ENCODE measurements at regions not wholly inside any gene's neighbourhood (a gene's known extent, or its start where the extent isn't known, plus 50 kb on each side); places are given as distances from the start of the nearest gene placed in this dataset.

DNA sequence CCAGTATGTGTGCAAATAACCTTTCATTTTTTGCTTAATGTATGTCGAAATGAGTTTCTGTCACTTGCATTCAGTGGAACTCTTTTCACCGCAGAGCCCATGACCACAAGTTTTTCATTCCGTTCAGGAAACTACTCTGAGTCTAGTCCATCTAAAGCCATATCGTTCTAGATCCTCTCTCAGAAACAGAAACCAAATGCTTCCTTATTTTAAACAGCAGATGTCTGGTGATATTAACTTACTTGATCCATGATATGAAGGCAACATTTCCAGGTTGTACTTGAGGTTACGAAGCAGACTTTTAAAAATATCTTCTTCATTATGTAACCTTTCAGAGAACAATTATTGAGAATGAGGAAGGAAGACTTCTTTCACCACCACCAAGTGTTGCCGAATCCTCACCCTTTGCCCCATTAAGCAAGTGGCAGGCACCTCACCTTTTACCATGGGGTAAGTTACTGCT is 72.4 kb upstream of the GNAQ start:
- no peak for DNase-seq
- H3K4me3 Mint-ChIP-seq (ENCODE audit: unreplicated experiment): no peak overlapping the region
- H3K4me1 ChIP-seq: no peaks in the 10 kb centered on the region
- ChIA-PET CTCF (no interaction called here), POLR2A (no interaction called here)
- no peak overlapping the region for H3K27ac Mint-ChIP-seq (ENCODE audit: unreplicated experiment)
- no peaks in the 10 kb centered on the region for H3K4me1 Mint-ChIP-seq (ENCODE audit: low read depth, unreplicated experiment)
- no peaks in the 10 kb centered on the region for H3K27me3 ChIP-seq (replicated peaks; ENCODE audit: control insufficient read depth, insufficient read depth, low read length)
- no peaks in the 10 kb centered on the region for H3K9me3 Mint-ChIP-seq (ENCODE audit: unreplicated experiment)
- BruUV-seq (replicated peaks): no TSS peak
- TF ChIP-seq, protein P1, sequence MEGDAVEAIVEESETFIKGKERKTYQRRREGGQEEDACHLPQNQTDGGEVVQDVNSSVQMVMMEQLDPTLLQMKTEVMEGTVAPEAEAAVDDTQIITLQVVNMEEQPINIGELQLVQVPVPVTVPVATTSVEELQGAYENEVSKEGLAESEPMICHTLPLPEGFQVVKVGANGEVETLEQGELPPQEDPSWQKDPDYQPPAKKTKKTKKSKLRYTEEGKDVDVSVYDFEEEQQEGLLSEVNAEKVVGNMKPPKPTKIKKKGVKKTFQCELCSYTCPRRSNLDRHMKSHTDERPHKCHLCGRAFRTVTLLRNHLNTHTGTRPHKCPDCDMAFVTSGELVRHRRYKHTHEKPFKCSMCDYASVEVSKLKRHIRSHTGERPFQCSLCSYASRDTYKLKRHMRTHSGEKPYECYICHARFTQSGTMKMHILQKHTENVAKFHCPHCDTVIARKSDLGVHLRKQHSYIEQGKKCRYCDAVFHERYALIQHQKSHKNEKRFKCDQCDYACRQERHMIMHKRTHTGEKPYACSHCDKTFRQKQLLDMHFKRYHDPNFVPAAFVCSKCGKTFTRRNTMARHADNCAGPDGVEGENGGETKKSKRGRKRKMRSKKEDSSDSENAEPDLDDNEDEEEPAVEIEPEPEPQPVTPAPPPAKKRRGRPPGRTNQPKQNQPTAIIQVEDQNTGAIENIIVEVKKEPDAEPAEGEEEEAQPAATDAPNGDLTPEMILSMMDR (IDR thresholded peaks at IDR 0.05; ENCODE audit: insufficient read depth in 1 of 2, low read depth in 1 of 2, low read length in 1 of 2, severe bottlenecking in 1 of 2, unreplicated experiment in 1 of 2): no peak
- no peaks in the 10 kb centered on the region for H3K9me3 ChIP-seq
- H3K36me3 Mint-ChIP-seq (ENCODE audit: insufficient read depth, unreplicated experiment): no peaks in the 10 kb centered on the region
- H3K36me3 ChIP-seq (ENCODE audit: control insufficient read depth, insufficient read depth, low read length): no peaks in the 10 kb centered on the region
- intact Hi-C loops (cut with micrococcal nuclease; ENCODE audit: unreplicated experiment): no loop called here
- peaks cover 2% of the 10 kb centered on the region for H3K27me3 Mint-ChIP-seq (ENCODE audit: insufficient read depth, unreplicated experiment)
- H3K4me3 ChIP-seq (ENCODE audit: low read depth, low read length): no peak overlapping the region

DNA sequence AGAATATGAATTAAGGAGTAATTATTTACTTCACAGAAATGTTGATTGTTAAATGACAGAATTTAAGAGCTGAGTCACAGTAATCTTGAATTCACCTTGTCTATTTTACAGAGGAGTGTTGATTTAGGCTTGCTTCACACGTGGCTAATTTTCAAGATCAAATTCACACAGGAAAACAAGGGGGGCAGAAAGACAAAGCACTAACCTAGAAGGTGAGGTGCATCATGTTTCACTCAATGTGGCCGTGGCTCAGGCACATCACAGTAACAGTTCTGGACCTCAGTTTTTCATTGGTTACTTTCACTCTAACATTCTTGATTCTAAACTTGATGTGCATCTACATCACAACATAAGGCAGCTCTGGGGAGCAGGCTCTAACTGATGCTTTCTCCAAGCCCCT is 69.6 kb upstream of the GNAQ start:
- H3K36me3 Mint-ChIP-seq (ENCODE audit: insufficient read depth, unreplicated experiment): no peaks in the 10 kb centered on the region
- H3K4me3 ChIP-seq (ENCODE audit: low read depth, low read length): no peak overlapping the region
- peaks cover 5% of the 10 kb centered on the region for H3K27me3 Mint-ChIP-seq (ENCODE audit: insufficient read depth, unreplicated experiment)
- no peak overlapping the region for H3K4me3 Mint-ChIP-seq (ENCODE audit: unreplicated experiment)
- H3K27me3 ChIP-seq (replicated peaks; ENCODE audit: control insufficient read depth, insufficient read depth, low read length): no peaks in the 10 kb centered on the region
- intact Hi-C loops (cut with micrococcal nuclease; ENCODE audit: unreplicated experiment): no loop called here
- TF ChIP-seq, protein P1 (IDR thresholded peaks at IDR 0.05; ENCODE audit: insufficient read depth in 1 of 2, low read depth in 1 of 2, low read length in 1 of 2, severe bottlenecking in 1 of 2, unreplicated experiment in 1 of 2): no peak
- H3K36me3 ChIP-seq (ENCODE audit: control insufficient read depth, insufficient read depth, low read length): no peaks in the 10 kb centered on the region
- CTCF ChIA-PET: no interaction called here
- POLR2A ChIA-PET: no interaction called here
- H3K4me1 Mint-ChIP-seq (ENCODE audit: low read depth, unreplicated experiment): no peaks in the 10 kb centered on the region
- H3K27ac Mint-ChIP-seq (ENCODE audit: unreplicated experiment): no peak overlapping the region
- no peaks in the 10 kb centered on the region for H3K9me3 ChIP-seq
- no peaks in the 10 kb centered on the region for H3K4me1 ChIP-seq
- H3K9me3 Mint-ChIP-seq (ENCODE audit: unreplicated experiment): no peaks in the 10 kb centered on the region
- DNase-seq: no peak
- BruUV-seq (replicated peaks): no TSS peak

DNA sequence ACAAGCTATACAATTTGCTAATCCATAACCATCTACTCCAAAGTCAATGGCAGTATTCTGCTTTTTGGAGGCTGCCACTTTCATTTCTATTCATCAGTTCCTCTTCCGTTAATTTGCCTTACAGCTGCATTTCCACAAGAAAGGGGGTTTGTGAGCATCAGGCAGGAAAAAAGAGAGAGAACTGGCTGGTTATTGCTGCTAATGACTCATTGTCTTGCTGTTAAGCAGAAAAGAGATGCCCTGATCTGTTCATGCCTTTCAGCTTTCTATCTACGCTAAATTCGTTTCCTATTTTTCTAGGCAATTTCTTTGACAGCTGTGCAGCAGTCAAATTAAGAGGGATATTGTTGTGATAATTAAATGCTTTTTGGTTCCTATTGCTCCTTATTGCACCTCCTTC is 65.9 kb upstream of the GNAQ start:
- ChIA-PET POLR2A (no interaction called here), CTCF (no interaction called here)
- BruUV-seq (replicated peaks): no TSS peak
- TF ChIP-seq, protein P1 (IDR thresholded peaks at IDR 0.05; ENCODE audit: insufficient read depth in 1 of 2, low read depth in 1 of 2, low read length in 1 of 2, severe bottlenecking in 1 of 2, unreplicated experiment in 1 of 2): no peak
- H3K27me3 ChIP-seq (replicated peaks; ENCODE audit: control insufficient read depth, insufficient read depth, low read length): no peaks in the 10 kb centered on the region
- H3K27me3 Mint-ChIP-seq (ENCODE audit: insufficient read depth, unreplicated experiment): peaks cover 5% of the 10 kb centered on the region
- no peaks in the 10 kb centered on the region for H3K36me3 ChIP-seq (ENCODE audit: control insufficient read depth, insufficient read depth, low read length)
- H3K9me3 ChIP-seq: no peaks in the 10 kb centered on the region
- H3K9me3 Mint-ChIP-seq (ENCODE audit: unreplicated experiment): no peaks in the 10 kb centered on the region
- H3K36me3 Mint-ChIP-seq (ENCODE audit: insufficient read depth, unreplicated experiment): no peaks in the 10 kb centered on the region
- no peak overlapping the region for H3K4me3 ChIP-seq (ENCODE audit: low read depth, low read length)
- DNase-seq: no peak
- H3K4me3 Mint-ChIP-seq (ENCODE audit: unreplicated experiment): no peak overlapping the region
- intact Hi-C loops (cut with micrococcal nuclease; ENCODE audit: unreplicated experiment): no loop called here
- H3K27ac Mint-ChIP-seq (ENCODE audit: unreplicated experiment): no peak overlapping the region
- H3K4me1 Mint-ChIP-seq (ENCODE audit: low read depth, unreplicated experiment): no peaks in the 10 kb centered on the region
- no peaks in the 10 kb centered on the region for H3K4me1 ChIP-seq
